ENCODE measurements at regions not wholly inside any gene's neighbourhood (a gene's known extent, or its start where the extent isn't known, plus 50 kb on each side); places are given as distances from the start of the nearest gene placed in this dataset.

GRCh38 chr6:150664091-150664490 lies 64.4 kb downstream of the PLEKHG1 start:
- TF ChIP-seq CTCF (IDR thresholded peaks at IDR 0.05) (no peak), POLR2A (IDR thresholded peaks at IDR 0.05) (no peak)

Measured in gastroesophageal sphincter (tissue), 3 donors.